HG02571 (cell line): ENCODE measurements at regions not wholly inside any gene's neighbourhood (a gene's known extent, or its start where the extent isn't known, plus 50 kb on each side); places are given as distances from the start of the nearest gene placed in this dataset.
A peak's percentile ranks its signal among the peaks of the same experiment; 100 is the strongest.

Experiments used
- ATAC-seq: cut with Tn5 transposase; IDR thresholded peaks from one replicate; pipeline ENCODE4 v1.9.1; 2021; ENCODE audit warnings: mild to moderate bottlenecking, moderate library complexity; ENCODE audit not compliant: unreplicated experiment

DNA sequence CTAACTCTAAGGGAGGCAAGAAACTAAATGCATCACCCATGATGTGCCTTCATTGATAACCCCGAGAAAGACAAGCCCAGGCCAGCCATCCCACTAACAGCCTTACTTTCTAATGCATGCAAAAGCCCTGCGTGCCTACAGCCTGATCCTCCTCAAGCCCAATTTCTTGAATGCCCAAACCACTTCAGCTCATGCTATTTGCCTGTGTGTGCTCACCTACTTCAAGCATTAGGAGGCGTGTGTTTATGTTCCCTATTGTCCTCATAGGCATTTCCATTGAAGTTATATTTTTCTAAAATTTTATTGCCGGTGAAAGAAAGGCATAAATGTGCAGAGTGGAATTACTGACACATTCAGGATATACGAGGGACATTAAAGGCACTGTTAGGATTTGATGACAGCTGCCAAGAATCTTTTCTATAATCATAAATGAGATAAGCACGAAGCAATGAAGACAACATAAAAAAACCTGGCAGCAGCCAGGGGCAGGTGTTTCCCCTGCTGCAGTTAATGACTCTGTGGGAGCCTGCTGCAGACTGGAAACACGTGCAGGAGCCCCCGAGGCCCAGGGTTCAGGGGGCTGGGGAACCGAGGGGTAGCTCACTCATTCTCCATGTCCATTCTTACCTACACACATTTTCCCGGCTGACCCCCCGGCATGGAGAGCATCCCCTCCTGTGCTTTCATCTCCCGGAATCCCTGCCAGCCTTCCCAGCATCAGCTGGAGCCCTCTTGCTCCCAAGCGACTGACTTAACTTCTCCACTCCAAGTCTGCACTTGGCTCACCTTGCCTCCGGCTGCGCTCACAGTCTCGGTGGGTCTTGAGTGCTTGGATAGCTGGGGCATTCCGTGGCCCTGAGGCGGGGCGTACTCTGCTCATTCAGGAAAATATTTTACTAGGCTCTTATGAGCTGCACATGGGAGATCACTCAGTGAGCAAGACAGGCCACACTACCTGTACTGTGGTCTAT is 292.3 kb upstream of the SIX2 start:
- no peak for ATAC-seq

DNA sequence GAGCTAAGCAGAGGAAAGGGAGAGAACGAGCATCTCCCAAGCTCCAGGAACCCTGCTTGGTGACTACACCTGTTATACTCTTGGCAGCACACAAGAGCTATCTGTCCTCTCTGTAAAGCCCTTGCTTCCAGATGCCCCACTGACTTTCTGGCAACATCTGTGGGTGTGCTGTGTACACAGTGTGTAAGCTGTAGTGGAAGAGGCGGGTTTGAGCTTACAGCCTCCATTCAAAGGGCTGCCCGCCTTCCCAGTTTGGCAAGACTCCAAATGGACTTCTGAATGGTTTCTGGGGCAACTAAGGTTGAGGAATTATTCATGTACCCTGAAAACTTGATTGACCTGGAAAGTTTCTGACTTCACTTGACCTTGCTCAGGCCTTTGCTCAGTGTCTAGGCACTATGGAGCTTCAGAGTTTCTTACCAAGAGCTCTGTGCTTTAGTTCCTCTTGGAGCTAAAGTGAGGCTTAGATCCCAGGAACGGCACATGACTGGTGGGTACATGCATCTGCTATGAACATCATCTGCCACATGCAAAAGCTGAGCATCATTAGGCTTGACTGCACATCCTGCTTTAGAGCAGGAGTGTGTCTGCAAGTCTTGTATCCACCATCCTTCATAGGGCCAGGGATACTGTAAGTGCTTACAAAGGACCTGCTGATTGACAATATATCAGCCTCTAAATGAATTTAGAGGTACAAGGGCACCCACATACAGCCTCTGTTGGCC is 290.9 kb upstream of the SIX2 start:
- ATAC-seq: no peak

DNA sequence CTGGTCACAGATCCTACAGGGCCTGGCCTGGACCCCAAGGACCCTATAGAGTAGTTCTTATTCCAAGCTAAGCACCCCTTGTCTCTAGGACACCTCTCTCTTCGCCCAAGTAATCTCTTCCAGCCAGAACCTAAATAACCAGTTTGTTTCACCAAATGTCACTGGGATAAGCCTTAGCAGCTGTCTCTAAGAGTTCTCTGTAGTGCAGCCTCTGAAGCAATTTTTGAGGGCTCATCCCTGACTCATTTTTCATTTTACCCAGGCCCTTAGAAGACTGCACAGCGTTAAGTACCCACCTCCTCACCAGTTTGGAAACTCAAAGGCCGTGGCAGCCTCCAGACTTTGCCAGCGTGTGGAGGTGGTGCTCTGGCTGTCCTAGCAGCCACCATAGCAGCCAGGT is 290.1 kb upstream of the SIX2 start:
- ATAC-seq: no peak

DNA sequence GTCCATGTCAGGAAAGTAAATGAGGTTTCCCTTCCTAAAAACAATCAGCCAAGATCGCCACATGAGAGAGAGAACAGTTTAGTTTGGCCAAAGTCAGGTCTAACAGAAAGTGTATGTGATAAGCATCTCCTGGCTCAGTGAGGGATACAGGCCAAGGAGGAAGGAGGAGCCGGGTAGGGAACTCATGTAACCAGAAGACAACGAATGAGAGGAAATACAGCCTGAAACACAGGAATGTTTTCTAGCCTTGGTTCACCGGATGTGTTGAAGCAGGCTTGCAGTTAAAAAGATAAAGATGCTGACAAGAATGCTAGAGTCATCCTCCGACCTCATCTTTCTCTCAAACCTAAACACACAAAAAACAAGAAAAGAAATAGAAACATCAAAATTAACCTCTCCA is 283.9 kb upstream of the SIX2 start:
- ATAC-seq: no peak

DNA sequence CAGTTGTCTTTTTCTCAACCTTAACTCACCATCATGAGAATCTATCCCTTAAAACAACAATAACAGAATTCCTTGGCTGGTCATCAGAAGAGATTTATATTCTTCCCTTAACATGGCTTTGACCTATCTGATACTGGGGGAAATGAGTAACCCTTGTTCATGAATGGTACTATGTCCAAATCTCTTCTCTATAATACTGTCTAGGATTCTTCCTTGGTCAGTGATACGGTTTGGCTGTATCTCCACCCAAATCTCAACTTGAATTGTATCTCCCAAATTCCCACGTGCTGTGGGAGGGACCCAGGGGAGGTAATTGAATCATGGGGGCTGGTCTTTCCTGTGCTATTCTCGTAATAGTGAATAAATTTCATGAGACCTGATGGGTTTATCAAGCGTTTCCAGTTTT is 282.0 kb upstream of the SIX2 start:
- ATAC-seq: no peak

GRCh38 chr2:45289997-45290709 is 280.9 kb upstream of the SIX2 start:
- peak; percentile 53 for ATAC-seq

DNA sequence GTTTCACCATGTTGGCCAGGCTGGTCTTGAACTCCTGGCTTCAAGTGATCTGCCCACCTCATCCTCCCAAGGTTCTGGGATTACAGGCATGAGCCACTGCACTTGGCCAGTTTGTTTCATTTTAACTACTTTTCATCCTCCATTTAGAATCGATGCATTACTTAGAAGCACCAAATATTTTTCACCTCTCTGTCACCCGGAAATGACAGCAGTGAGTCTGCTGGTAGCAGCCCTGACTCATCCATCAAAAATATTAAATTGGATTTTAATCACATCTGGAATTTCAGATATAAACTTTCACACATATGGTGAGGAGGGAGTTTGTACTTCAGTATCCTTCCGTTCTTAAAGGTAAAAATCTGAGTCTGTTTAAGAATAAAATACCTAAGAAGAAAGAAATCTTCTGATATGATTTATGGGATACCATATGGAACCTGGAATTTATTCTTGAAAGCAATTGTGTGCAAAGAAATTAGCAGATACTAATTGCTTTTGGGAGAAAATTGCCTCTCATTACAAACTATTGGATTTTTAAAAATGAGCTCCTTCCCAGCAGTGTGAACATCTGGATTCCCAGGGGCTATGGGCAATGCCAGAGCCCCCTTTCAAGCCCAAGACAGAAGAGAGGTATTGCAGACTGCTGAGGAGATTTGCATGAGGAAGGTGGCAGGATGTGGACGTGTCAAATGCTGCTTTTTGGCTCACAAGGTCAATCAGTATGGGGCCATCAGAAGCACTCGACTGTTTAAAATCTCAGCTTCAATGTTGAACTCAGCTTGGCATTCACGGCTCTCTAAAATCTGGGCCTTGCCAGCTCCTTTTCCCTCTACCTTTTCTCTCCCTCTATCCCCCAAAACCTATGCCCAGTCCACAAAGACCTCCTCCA is 279.5 kb upstream of the SIX2 start:
- no peak for ATAC-seq

DNA sequence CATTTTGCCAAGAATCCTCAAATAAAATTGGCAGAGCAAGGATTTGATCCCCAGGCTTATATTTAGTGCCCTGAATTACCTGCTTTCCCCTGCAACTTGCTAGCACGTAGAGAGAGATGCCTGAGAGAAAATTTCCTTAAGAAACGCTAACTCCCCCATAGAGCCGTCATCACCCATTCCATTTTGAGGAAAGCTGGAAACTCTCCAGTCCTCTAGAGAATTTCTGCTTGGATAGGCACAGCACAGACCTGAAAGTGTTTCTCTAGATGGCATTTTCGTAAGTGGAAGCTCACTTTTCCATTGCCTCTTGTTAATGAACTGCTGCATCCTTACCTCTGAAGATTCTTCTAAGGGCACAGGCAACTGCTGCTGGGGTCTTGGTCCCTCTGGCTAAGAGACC is 277.8 kb upstream of the SIX2 start:
- ATAC-seq: no peak

DNA sequence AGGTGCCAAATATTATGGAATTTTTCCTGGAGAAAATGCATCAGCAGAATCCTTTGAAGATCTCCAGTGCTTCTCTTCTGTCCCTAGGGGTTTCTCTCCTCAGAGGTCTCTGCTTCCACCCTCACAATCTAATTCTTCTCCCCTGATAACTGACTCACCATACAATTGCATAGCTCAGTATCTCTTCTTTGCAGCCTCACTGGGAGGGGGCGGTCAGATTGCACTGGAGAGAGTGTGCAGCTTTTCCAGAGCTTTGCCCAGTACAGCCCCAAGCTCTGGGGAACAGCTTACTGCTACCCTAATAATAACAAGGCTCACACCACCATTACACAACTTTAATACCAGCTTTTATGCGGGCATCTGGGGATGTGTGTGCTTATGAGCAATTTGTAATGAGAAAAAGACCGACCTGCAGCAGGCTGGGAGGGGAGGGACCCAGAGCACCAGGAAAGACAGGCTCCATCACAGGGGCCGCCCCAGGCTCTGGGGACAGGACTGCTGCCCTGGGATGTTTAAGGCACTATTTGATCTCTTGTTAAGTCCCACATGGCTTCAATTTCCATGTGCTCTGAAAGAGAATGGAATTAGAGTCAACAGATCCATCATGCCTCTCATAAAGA is 276.6 kb upstream of the SIX2 start:
- ATAC-seq: no peak

DNA sequence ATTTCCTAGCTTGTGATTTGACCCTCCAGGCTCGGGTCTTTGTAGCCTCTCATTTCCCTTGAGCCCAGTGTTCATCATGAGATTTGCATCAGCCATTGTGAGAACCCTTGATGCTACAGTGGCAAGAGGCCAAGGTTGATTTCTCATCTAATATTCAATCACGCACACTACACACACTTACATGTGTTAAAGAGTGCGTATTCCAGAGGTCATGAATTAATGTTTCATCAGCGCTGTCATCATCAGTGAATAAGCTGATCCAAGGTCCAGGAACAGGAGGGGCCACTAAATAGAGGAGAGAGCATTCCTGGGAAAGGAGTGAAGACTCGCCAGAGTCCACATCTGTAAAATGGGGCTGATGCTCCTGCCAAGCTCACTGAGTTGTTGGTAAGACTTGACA is 276.1 kb upstream of the SIX2 start:
- no peak for ATAC-seq

GRCh38 chr2:45284621-45284995 is 275.4 kb upstream of the SIX2 start:
- ATAC-seq: no peak

DNA sequence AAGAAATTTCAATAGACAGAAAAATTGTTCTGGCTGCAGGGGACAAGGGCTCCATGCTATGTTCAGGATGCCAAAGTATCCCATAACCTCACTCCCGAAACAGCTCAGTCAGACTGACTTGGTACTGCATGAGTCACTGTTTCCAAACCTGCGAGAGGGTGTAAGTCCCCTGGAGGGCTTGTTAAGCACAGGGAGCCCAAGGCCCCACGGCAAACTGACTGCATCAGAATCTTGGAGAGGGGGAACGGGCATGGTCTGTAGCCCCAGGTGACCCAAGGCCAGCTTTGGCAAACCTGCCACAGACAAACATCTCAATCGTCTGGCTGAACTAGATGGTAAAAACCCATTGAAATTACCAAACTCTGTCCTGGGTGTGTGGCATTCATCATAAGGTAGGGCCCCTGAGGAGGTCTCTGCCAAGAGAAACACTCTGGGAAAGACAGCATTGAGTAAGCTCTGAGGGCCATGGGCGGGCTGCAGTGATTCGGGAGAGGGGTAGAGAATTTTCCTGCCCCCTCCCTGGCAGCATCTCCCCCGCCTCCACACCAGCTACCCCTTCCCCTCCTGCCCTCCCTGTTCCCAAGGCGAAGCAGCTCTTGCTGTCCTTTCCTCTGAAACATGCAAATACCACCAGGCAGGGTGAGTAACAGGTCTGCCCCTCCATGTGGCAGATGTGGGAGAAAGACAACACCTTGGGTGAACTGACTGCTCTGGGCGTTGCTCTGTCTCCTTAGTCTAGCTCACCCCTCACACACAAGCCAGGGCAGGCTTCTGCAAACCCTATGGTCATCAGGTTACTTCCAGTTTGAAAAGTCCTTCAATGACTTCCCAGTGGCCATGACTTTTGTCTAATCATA is 274.7 kb upstream of the SIX2 start:
- ATAC-seq: no peak

DNA sequence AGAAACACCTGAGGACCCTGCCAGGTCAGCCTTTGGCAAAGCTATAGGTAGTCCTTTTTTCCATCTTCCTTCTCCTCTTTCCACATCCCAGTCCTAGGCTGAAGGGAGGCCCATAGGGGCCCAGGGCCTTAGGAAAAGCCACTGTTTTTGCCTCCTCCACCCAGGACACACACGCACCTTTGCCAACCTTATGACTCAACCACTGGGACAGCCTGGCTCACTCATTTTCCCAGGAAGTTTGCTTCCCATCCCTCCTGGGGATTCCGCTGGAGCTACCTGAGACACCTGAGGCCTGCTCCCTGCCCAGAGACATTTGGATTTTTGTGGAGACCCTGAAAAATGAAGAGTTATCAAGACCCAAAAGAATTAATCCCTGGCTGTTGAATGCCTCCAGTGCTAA is 273.4 kb upstream of the SIX2 start:
- ATAC-seq: no peak

DNA sequence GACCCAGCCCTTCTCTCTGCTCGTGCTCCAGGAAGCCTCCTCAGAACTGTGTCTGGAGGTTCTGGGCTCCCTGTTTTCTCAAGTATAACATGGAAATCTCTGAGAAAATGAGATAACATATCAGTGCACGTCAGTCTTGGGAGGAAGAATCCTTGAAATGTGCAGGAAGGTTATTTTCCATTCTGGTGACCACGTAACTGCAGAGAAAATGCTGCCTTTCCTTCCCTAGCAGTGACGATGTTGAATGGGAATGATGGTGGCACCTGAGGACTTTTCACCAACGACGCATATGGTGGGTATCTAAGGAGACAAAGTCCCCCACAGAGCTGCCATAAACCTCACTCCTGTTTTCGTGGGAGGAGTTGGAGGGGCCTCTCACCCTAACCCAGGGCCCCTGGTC is 272.1 kb upstream of the SIX2 start:
- no peak for ATAC-seq

DNA sequence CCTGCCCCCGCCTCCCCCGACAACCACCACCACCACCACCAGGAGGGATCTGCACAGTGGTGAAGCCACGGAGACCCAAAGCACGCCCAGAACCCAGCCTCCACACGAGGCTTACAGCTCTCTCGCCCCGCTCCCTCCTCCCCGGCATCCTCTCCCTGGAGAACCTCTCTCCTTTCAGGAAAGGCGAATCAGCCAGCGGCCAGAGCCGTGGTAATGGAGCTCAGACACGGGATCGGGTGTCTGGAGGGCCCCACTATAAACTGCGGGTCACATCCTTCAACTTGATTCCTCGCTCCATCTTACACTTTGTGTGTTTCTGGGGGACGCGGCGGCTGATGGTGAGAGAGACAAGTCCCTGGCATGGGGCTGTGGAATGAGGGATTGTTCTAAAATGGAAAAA is 271.5 kb upstream of the SIX2 start:
- no peak for ATAC-seq

DNA sequence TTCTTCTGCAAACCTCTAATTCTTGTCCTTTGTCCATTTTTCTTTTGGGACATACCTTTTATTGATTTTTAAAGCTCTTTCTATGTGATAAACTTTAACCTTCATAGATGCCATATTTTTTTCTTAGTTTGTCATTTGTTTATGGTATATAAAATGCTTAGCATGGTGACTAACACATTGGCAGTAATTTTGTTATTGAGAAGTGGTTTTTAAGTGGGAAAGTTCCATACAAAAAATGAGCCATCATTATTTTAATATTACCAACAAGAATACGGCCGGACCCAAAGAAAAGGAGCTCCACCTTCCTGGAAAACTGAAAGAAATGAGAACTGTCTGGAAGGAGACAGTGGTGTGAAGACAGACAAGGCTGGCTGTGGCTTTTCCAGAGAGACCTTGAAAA is 270.1 kb upstream of the SIX2 start:
- ATAC-seq: no peak

- ATAC-seq: no peak
Measured at GRCh38 chr2:45278365-45279078, 269.3 kb upstream of the SIX2 start.

- ATAC-seq: no peak
Measured at GRCh38 chr2:45276914-45277313, 267.7 kb upstream of the SIX2 start.

DNA sequence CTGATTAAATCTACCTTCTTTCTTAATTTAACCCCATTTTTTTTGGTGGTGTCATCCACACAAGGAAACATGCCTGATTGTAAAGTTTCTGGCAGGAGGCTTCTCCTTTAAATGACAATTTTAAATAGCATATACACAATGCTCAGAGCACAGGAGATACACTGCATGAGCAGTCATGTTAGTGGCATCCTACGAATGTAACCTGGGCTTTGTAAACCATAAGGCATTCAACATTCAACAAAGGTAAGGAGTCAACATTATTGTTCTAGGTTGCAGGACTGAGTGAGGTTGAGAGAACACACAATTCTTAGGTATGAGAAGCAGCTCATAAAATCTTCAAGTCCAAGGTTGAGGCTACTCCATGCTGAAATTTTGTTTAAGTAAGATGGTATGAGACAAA is 266.6 kb upstream of the SIX2 start:
- ATAC-seq: no peak
